ENCODE measurements at regions not wholly inside any gene's neighbourhood (a gene's known extent, or its start where the extent isn't known, plus 50 kb on each side); places are given as distances from the start of the nearest gene placed in this dataset.
"Not testable (repeated sequence)": the region's sequence is repeated elsewhere in the genome, so short reads cannot be mapped to it uniquely, and the experiment has no call there.

- Histone ChIP-seq H3K27ac (no peak overlapping the region), H3K4me3 (ENCODE audit: low read depth, low read length) (no peak overlapping the region), H3K27me3 (replicated peaks) (no peaks in the 10 kb centered on the region), H3K36me3 (replicated peaks) (no peaks in the 10 kb centered on the region)
- TF ChIP-seq, protein P1, sequence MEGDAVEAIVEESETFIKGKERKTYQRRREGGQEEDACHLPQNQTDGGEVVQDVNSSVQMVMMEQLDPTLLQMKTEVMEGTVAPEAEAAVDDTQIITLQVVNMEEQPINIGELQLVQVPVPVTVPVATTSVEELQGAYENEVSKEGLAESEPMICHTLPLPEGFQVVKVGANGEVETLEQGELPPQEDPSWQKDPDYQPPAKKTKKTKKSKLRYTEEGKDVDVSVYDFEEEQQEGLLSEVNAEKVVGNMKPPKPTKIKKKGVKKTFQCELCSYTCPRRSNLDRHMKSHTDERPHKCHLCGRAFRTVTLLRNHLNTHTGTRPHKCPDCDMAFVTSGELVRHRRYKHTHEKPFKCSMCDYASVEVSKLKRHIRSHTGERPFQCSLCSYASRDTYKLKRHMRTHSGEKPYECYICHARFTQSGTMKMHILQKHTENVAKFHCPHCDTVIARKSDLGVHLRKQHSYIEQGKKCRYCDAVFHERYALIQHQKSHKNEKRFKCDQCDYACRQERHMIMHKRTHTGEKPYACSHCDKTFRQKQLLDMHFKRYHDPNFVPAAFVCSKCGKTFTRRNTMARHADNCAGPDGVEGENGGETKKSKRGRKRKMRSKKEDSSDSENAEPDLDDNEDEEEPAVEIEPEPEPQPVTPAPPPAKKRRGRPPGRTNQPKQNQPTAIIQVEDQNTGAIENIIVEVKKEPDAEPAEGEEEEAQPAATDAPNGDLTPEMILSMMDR (IDR thresholded peaks at IDR 0.05; ENCODE audit: low read depth, low read length, missing control alignments) = no peak
- in situ Hi-C loops (cut with HindIII; ENCODE audit: low pct_ligation_motif_present, low sequenced_read_pairs) = no loop called here
- DNase-seq = peak; percentile 34
These were observed 560.0 kb downstream of the TBC1D32 start for GRCh38 chr6:120774275-120774674.

DNA sequence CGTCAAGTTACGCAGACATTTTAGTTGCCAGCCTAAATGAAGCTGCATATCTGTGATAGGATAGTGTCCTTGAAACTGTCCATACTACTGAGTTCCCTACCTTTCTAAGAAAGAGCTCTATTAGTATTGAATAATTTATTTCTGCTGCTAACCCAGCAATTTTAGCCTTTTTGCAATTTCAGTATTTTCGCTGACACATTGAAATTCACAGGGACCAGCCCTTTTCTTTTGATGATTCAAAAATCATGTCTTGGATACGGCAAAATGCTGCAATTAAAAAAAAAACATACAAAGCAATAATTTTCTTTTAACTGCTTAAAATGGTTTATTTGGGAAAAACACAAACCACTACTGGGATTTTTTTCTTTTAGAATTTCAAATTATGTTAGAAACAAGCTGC is 563.3 kb downstream of the TBC1D32 start:
- Histone ChIP-seq H3K4me3 (ENCODE audit: low read depth, low read length) (no peak overlapping the region), H3K36me3 (replicated peaks) (no peaks in the 10 kb centered on the region), H3K27ac (no peak overlapping the region), H3K27me3 (replicated peaks) (no peaks in the 10 kb centered on the region)
- TF ChIP-seq, protein P1 (IDR thresholded peaks at IDR 0.05; ENCODE audit: low read depth, low read length, missing control alignments) = no peak
- DNase-seq = no peak
- in situ Hi-C loops (cut with HindIII; ENCODE audit: low pct_ligation_motif_present, low sequenced_read_pairs) = no loop called here

DNA sequence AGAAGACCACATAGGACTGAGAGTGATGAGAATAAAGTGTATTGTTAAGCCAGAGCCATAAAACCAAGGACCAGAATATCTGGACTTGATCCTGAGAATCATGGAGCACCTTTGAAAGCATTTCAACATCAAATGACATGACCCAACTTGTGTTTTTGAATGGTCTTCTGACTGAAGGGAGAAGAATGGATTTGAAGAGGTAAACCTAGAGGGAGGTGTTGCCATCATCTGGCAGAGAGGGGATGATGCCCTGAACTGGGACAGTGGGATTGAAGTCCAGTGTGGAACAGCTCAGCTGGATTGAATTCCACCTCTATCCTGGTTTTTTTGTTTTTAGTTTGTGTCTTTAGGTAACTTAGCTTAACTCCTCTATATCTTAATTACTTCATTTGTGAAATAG is 570.0 kb downstream of the TBC1D32 start:
- H3K36me3 ChIP-seq (replicated peaks) = no peaks in the 10 kb centered on the region
- TF ChIP-seq, protein P1 (IDR thresholded peaks at IDR 0.05; ENCODE audit: low read depth, low read length, missing control alignments) = no peak

DNA sequence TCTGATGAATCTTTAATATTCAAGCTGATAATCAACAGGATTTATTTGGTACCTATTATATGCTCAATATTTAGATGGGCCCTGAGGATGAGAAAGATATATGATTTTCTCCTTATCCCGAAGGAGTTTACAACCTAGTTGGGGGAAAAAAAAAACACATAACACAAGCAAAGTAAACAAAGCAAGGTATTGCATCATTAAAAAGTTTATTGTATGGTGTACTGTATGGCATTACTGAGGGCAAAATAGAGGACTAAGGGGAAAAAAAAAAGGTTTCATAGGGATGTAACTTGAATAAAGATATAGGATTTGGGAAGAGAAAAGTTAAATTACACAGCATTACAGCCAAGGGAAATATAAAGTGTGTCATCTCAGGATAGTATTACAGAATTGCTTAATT is 574.7 kb downstream of the TBC1D32 start:
- TF ChIP-seq, protein P1 (IDR thresholded peaks at IDR 0.05; ENCODE audit: low read depth, low read length, missing control alignments) = no peak
- H3K27me3 ChIP-seq (replicated peaks) = no peaks in the 10 kb centered on the region
- in situ Hi-C loops (cut with HindIII; ENCODE audit: low pct_ligation_motif_present, low sequenced_read_pairs) = no loop called here
- no peak for DNase-seq
- H3K27ac ChIP-seq = no peak overlapping the region
- no peaks in the 10 kb centered on the region for H3K36me3 ChIP-seq (replicated peaks)
- H3K4me3 ChIP-seq (ENCODE audit: low read depth, low read length) = no peak overlapping the region

More for the DNA sequence above, 570.0 kb downstream of the TBC1D32 start:
- H3K4me3 ChIP-seq (ENCODE audit: low read depth, low read length) = no peak overlapping the region
- in situ Hi-C loops (cut with HindIII; ENCODE audit: low pct_ligation_motif_present, low sequenced_read_pairs) = no loop called here
- no peak for DNase-seq
- no peak overlapping the region for H3K27ac ChIP-seq
- no peaks in the 10 kb centered on the region for H3K27me3 ChIP-seq (replicated peaks)

DNA sequence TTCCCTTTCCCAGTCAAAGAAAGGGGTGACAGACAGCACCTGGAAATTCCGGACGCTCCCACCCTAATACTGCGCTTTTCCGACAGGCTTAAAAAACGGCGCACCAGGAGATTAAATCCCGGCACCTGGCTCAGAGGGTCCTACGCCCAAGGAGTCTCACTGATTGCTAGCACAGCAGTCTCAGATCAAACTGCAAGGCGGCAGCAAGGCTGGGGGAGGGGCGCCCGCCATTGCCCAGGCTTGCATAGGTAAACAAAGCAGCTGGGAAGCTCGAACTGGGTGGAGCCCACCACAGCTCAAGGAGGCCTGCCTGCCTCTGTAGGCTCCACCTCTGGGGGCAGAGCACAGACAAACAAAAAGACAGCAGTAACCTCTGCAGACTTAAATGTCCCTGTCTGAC is 585.7 kb downstream of the TBC1D32 start:
- in situ Hi-C loops (cut with HindIII; ENCODE audit: low pct_ligation_motif_present, low sequenced_read_pairs); H3K27ac ChIP-seq; H3K36me3 ChIP-seq (replicated peaks); DNase-seq; H3K27me3 ChIP-seq (replicated peaks); H3K4me3 ChIP-seq (ENCODE audit: low read depth, low read length): not testable (repeated sequence)

- TF ChIP-seq, protein P1 (IDR thresholded peaks at IDR 0.05; ENCODE audit: low read depth, low read length, missing control alignments) = no peak
- H3K27ac ChIP-seq = no peak overlapping the region
- H3K27me3 ChIP-seq (replicated peaks) = no peaks in the 10 kb centered on the region
- H3K36me3 ChIP-seq (replicated peaks) = no peaks in the 10 kb centered on the region
- DNase-seq = no peak
- in situ Hi-C loops (cut with HindIII; ENCODE audit: low pct_ligation_motif_present, low sequenced_read_pairs) = no loop called here
- H3K4me3 ChIP-seq (ENCODE audit: low read depth, low read length) = no peak overlapping the region
These were observed 597.5 kb downstream of the TBC1D32 start for GRCh38 chr6:120736740-120737139.

Measured in brain microvascular endothelial cell (primary cell).